HG02870 (cell line): ENCODE measurements at regions not wholly inside any gene's neighbourhood (a gene's known extent, or its start where the extent isn't known, plus 50 kb on each side); places are given as distances from the start of the nearest gene placed in this dataset.
"Not testable (repeated sequence)": the region's sequence is repeated elsewhere in the genome, so short reads cannot be mapped to it uniquely, and the experiment has no call there.

Experiments used
- ATAC-seq: cut with Tn5 transposase; IDR thresholded peaks from one replicate; pipeline ENCODE4 v1.9.1; 2021; ENCODE audit warnings: mild to moderate bottlenecking, moderate library complexity; ENCODE audit not compliant: unreplicated experiment

DNA sequence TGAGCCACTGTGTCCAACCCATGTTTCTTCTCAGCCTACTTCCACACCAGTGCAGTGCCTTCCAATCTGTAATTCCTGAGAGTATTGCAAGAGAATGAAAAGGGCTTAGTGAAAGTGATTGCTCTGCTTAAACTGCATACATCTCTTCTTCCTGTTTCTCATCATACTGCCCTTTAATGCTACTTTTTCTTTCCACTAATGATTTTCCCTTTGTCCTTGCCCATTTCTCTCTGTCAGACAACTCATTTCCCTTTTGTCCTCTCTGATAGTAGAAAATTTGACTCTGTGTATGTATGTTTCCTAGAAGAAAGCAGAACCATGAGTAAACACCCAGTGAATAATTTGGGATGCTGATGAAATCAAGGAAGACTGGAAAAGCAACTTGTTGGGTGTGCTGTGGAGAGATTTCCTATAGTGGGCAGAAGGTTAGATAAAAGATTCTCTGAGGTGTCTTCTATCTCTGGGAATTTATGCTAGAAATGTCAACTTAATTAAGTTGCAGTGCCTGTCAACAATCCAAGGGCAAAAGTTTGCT, 102.2 kb upstream of the CHD1 start:
- no peak for ATAC-seq

DNA sequence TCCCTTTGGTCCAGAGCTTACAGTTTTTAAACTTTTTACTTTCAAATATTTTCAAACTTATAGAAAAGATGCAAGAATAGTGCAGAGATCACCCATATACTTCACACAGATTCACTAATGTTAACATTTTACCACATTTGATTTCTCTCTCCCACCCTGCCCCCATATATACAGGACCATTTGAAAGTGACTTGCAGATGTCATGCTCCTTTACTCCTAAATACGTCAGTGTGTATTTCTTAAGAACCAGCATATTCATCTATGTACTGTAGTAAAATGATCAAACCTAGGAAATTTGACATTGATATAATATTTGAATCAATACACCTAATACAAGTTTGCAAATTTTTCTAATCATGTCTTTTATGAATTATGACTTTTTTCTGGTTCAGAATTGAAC, 100.4 kb upstream of the CHD1 start:
- ATAC-seq, result no peak

DNA sequence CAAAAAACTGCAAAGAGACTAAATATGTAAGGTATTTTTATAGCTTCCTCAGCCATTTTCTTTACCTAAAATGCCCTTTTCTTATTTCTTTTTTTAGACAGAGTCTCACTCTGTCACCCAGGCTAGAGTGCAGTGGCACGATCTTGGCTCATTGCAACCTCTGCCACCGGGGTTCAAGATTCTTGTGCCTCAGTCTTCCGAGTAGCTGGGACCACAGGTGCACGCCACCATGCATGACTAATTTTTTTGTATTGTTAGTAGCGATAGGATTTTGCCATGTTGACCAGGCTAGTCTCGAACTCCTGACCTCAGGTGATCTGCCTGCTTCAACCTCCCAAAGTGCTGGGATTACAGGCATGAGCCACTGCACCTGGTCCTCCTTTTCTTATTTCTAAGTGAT, 99.4 kb upstream of the CHD1 start:
- not testable (repeated sequence) for ATAC-seq

DNA sequence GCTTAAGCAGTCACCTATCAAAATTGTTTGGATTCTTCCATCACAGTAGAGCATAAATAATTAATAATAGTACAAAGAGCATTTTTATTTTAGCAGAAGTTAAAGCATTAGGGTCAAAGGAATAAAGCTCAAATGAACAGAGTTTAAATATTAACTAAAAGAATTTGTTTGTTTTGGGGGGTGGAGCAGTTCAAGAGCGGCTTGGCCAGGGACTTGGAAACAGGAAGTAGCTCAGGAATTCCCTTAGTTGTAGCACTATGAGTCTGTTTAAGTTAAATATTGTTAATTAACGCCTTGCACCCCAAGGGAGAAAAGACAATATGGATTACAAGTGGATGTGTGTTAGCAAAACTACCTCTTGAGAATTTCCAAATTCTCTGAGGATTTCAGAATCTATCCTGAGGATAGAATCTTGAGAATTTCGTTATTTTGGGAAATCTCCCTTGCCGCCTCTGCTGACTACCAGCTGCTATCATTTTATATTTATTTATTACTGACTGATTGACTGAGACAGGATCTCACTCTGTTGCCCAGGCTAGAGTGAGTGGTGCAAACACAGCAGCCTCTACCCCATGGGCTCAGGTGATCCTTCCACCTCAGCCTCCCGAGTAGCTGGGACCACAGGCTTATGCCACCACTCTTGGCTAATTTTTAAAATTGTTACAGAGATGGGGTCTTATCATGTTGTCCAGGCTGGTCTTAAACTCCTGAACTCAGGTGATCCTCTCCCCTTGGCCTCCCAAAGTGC, 96.7 kb upstream of the CHD1 start:
- no peak for ATAC-seq

DNA sequence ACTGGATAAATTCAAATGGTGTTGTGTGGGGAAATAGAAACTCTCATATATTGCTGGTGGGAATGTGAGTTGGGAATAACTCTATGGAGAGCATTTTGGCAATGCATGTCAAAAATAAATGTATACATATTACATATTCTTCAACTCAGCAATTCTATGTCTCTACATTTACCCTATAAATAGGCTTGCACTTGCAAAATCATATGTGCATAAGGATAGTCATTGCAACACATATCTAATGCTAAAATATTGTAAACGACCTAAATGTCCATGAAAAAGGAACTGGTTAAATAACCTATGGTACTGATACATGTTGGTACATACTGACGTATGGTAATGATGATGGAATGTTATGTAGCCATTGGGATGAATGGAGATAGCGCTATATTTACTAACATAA, 94.5 kb upstream of the CHD1 start:
- no peak for ATAC-seq

DNA sequence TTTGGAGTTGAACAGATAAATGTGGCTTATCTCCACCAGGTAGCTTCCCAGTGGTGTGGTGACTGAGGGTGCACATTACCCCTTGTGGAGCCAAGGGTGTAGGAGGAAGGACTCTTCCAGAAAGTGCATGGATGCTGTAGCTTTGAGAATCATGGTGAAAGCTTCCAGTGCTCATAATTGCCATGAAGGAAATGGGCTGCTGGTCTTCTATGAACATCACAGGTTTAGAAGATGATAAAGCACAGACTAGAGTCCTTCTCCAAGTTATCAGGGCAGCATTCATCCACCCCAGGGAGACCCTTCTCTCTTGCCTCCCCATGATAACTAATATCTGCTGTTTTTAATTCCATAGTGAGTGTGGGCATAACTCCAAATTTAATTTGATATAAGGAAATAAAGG, 93.4 kb upstream of the CHD1 start:
- ATAC-seq, result no peak

DNA sequence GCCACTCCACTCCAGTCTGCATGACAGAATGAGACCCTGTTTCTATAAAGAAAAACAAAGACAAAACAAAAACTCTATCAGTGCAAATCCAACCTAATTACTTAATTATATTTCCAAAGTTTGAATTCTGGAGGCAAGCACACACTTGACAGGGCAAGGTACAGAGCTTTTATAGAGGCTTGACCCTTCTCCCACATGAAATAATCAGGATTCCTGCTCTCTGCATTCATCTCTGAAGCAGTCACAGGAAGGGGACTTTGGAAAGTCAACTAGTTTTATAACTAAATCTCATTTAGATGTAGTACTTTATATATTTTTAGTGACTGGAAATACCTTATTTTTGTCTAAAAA, 91.9 kb upstream of the CHD1 start:
- ATAC-seq, result no peak

DNA sequence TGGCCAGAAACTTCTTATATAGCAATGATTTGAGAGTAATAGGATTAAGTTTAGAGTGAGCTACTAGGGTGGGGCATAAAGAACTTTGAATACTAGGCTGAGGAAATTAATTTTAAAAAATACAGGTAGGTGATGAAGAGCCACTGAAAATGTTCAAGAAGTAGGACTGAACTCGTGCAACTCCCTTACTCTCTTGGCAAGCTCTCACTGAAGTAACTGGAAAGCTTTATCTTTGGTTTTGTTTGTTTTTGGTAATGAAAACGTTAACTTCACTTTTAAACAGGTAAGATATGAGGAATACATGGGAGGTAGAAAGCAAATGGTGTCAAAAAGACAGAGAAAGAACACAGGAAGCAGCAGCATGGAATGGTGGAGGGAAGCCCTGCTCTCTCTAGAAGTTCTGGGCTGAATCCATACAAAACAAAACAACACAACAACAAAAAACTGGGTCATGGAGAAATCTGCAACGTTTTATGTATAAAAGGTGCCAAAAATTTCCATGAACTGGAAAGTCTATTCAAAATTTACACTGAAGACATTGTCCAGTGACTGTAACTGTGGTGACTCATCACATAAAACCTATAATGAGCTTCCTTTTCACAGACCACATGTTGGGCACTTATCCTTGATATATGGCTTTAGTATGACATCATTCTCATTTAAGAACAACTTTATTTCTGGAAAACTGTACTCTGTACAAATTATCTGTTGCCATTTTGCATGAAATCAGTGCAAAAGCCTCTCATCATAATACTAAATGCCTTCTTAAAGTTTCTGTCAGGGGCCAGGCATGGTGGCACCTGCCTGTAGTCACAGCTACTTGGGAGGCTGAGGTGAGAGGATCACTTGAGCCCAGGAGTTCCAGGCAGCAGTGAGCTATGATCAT, 91.2 kb upstream of the CHD1 start:
- peak; percentile 71 for ATAC-seq

DNA sequence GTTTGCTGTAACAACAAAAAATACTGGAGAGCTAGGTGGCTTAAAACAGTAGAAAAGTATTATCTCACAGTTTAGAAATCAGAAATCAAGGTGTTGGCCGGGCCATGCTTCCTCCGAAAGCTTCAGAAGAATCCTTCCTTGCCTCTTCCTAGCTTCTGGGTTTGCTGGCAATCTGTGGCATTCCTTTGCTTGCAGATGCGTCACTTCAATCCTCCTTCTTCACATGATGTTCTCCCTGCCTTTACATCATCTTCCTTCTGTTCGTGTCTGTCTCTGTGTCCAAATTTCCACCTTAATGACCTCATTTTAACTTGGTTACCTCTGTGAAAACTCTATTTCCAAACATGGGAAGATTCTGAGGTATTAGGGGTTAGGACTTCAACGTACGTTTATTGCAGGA, 90.4 kb upstream of the CHD1 start:
- no peak for ATAC-seq

DNA sequence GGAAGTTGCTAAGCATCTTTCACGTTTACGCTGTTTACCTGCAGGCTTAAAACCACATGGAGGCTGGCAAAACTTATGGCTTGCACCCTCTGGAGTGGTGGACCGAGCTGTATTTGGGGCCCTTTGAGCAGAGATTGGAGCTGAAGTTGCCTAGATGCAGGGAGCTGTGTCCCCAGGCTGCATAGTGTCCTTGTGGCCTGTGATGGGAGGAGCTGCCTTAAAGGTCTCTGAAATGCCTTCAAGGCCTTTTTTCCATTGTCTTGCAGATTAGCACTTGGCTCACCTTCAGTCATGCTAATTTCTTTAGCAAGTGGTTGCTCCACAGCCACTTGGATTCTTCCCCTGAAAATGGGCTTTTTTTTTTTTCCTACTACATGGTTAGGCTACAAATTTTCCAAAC, 81.5 kb upstream of the CHD1 start:
- no peak for ATAC-seq

DNA sequence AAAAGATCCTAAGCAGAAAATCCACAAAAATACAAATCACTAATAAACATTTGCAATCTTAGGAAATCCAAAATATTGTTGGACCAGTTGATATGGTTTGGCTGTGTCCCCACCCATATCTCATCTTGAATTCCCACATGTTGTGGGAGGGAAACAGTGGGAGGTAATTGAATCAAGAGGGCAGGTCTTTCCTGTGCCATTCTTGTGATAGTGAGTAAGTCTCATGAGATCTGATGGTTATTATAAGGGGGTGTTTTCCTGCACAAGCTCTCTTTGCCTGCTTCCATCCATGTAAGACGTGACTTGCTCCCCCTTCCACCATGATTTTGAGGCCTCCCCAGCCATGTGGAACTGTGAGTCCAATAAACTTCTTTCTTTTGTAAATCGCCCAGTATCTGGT, 79.2 kb upstream of the CHD1 start:
- ATAC-seq, result not testable (repeated sequence)

DNA sequence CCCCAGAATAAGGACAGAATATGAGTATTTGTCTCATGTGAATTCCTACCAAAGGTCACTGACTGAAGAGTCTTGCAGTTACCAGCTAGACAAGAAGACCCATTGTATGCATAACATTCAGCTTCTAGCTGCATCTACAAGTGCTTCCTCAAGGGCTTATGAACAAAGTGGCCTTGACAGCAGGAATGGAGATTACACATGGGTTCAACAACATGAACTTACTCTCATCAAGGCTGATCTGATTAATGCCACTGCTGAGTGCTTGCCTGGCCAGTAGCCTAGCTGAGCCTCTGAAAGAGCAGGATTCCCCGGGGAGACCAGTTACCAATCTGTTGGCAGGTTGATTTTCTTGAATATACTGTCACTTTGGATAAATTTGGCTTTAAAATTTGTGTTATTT, 76.7 kb upstream of the CHD1 start:
- ATAC-seq, result peak; percentile 2

DNA sequence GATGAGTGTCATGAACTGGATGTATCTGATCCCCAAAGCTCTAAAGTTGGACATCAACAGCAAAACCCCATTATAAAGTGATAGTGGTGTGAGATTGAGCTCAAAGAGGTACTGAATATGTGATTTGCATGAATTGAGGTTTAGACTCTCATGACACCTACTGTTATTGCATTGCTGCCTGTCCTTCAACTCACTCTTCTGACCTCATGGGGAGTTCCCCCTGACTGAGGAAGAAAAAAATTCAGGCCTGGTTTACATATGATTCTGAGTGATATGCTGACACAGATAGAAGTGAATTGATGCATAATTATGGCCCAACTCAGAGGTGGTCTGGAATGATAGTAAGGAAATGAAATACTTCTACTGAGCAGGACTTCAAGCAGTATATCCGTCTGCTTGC, 76.2 kb upstream of the CHD1 start:
- ATAC-seq, result peak; percentile 100

DNA sequence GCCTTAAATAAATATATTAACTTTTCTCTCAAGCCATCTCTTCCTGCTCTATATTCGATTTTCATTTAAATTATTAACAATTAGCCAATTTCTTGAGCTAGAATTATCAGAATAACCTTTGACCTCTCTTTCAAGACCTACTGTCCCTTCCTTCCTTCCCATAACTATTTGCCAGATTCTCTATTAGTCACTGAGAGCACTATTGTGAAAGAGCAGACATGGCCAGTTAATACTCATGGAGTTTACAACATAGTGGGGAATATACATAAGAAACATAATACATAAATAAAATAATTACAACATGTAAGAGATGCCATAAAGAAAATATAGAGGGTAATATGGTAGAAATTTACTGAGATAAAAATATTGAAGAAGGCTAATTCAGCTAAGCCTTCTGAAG, 72.1 kb upstream of the CHD1 start:
- no peak for ATAC-seq

DNA sequence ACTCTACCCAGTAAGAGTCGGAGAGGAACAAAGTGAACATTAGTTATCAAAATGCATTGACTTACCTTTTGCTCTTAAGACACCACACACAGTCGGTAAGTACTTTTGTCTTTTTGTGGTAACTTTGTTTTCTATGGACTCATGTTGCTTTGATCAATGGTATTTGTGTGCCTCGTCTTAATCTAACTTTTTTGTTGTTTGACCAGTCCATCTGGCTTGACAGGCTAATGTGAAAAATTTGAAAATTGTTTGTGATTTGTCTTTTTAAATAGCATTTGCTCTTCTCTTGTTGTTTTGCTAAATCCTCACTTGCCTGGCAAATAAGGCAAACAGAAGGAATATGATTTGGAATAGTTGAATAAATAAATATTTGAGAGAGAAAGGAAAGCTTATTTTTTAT, 71.4 kb upstream of the CHD1 start:
- ATAC-seq, result no peak

DNA sequence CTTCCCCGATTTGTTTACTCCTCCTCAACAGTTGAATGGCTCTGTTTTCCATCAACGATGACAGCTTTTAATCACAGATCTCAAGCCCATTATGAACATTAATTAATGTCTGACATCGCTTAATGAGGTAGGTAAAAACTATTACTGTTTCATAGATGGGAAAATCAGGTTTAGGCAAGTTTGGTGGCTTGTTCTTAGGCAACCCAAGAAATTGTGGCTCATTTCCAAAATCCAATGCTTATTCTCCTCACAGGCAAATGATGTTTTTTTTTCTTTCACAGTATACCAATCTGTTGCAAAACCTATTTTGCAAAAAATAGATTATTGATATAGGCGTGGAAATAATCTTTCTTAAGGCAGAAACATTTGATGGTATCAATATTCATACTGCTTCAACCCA, 70.8 kb upstream of the CHD1 start:
- ATAC-seq, result no peak

DNA sequence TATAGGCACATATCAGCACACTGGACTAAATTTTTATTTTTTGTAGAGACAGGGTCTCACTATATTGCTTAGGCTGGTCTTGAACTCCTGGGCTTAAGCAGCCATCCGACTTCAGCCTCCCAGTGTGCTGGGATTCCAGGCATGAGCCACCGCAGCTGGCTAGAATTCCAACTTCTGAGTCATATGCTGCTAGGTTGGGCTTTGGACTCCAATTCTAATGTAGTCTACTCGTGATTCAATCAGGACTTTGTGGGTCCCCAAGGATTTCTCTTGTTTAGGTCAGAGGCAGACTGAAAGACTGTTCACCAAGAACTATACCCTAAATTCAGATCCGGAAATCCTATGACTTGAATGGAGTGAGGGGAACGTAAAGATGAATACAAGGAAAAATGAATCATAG, 68.2 kb upstream of the CHD1 start:
- ATAC-seq, result no peak

DNA sequence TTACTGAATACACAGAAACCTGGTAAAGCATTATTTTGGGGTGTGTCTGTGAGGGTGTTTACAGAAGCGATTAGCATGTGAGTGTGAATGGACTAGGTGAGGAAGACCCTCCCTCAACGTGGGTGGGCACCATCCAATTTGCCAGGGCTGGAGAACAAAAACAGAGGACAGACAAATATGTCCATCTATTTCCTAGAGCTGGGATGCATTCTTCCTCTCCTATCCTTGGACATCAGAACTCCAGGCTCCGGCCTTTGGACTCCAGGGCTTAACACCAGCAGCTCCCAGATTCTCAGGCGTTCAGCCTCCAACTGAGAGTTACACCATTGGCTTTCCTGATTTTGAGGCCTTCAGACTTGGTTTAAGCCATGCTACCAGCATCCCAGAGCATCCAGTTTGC, 65.8 kb upstream of the CHD1 start:
- no peak for ATAC-seq

DNA sequence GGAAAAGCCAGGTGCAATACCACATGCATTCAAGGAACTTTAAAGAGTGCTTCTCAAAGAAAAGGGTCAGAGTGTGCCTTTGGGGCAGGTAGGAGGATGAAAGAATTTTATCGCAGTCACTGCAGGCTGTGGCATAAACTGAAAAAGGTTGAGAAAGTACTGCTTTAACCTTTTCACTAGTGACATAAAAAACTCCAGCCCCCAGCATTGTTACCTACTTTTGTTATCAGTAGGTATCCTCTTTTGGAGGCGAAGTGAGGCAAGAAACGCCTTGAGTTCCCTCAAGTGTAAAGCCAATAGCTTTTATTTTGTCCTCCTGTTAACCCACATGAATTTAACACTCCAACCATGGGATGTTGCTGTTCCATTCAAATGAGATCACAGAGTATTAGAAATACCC, 64.7 kb upstream of the CHD1 start:
- ATAC-seq, result no peak

DNA sequence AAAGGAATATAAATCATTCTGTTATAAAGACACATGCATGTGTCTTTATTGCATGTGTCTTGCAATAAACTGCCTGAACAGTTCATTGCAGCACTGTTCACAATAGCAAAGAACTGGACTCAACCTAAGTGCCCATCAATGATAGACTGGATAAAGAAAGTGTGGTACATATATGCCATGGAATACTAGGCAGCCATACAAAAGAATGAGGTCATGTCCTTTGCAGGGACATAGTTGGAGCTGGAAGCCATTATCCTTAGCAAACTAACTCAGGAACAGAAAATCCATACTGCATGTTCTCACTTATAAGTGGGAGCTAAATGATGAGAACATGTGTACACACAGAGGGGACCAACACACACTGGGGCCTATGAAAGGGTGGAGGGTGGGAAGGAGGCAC, 63.7 kb upstream of the CHD1 start:
- no peak for ATAC-seq

DNA sequence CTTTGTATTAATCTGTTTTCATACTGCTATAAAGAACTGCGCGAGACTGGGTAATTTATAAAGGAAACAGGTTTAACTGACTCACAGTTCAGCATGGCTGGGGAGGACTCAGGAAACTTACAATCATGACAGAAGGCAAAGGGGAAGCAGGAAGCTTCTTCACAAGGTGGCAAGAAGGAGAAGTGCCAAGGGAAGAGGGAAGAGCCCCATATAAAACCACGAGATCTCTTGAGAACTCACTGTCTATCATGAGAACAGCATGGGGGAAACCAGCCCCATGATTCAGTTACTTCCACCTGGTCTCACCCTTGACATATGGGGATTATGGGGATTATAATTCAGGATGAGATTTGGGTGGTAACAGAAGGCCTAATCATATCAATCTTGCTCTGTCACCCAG, 60.9 kb upstream of the CHD1 start:
- no peak for ATAC-seq

DNA sequence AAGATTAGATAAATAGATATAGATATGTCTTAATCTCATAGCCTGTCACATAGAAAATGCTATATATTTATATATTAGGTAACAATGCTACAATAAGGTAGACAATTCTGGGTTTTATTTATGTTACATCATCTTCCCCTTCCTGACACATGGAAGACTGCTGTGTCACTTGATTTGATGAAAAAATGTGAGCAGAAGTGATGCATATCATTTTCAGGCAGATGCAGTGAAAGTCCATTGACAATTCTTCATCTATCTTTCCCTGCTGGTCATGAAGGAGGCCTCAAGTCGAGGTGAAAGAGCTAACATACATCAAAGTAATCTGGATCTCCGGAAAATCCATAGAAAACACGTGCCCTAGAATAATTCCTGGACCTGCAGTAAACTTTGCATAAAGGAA, 57.8 kb upstream of the CHD1 start:
- no peak for ATAC-seq
